ENCODE measurements at regions not wholly inside any gene's neighbourhood (a gene's known extent, or its start where the extent isn't known, plus 50 kb on each side); places are given as distances from the start of the nearest gene placed in this dataset.
A peak's percentile ranks its signal among the peaks of the same experiment; 100 is the strongest.
"Not testable (repeated sequence)": the region's sequence is repeated elsewhere in the genome, so short reads cannot be mapped to it uniquely, and the experiment has no call there.

DNA sequence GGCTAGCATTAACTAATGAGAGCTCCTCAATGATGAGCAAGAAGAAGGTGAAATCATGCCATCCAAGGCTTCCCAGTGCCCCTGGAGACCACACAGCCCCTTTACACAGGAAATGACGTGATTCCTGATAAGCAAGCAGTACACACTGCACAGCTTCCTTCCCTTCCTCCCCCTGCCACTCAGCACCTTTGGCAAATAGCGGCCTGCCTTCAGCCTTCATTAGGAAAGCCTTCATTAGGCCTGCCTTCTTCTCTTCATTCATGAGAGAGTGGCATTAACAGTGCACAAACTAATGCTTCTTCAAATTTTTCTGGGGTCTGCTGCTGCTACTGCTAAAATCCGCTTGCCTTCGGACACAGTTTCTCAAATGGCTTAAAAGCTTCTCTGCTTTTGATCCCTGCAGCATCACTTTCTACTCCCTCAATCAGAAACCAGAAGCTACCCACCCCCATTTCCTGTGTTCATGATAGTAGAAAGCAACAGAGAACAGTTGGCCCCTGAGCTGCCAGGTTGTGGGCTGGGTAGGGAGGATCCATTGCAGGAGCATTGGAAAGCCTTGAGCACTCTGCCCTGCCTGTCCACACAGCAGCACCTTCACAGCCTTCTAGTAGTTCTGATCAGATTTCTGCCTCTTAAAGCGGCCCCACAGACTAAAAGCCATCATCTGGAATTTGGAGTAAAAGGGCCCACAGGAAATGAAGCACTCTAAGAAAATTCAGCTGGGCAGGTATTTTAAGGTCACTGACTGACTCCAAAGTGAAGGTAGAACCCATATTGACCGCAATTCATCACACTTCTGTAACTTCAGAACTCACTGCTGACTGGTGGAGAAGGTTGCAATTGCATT, 103.8 kb upstream of the ETV6 start:
- Histone ChIP-seq H3K4me2 (peak overlapping the region; percentile 63 to 90 (median 82)), H3K9me3 (replicated peaks in 1 of 11) (peaks cover 0 to 10% (median 0%) of the 10 kb centered on the region in 11 experiments; a peak in 5 of 22 replicates), H3K4me3 (peak overlapping the region in 8 of 10 experiments; percentile 3 to 43 (median 19); a peak in 9 of 20 replicates), H3K4me1 (peaks cover 20 to 44% (median 40%) of the 10 kb centered on the region in 10 experiments), H3K9ac (peak overlapping the region in 9 of 11 experiments; percentile 30 to 71 (median 55); a peak in 16 of 22 replicates), H3K36me3 (no peaks in the 10 kb centered on the region), H3K27me3 (no peaks in the 10 kb centered on the region), H3K27ac (peak overlapping the region in 10 of 11 experiments; percentile 3 to 81 (median 72); a peak in 19 of 22 replicates), H4K20me1 (no peaks in the 10 kb centered on the region)
- peak in 2 of 11 experiments; percentile 46 to 70; a peak in 4 of 22 replicates for TF ChIP-seq Cebpa-rat (IDR thresholded peaks at IDR 0.05)

- H3K9me3 ChIP-seq (replicated peaks in 1 of 11); H3K36me3 ChIP-seq; H4K20me1 ChIP-seq; H3K27me3 ChIP-seq; H3K4me3 ChIP-seq: not testable (repeated sequence)
- Histone ChIP-seq H3K9ac (peak overlapping the region in 5 of 11 experiments; percentile 45 to 71 (median 61); a peak in 9 of 22 replicates), H3K27ac (peak overlapping the region in 7 of 11 experiments; percentile 51 to 81 (median 76); a peak in 15 of 22 replicates), H3K4me1 (peaks cover 20 to 44% (median 40%) of the 10 kb centered on the region in 10 experiments), H3K4me2 (peak overlapping the region; percentile 63 to 90 (median 82); a peak in 21 of 22 replicates)
Measured at GRCh38 chr12:11546582-11547270, 102.7 kb upstream of the ETV6 start.

- not testable (repeated sequence) for H3K27me3 ChIP-seq; H4K20me1 ChIP-seq; H3K4me3 ChIP-seq; H3K36me3 ChIP-seq; H3K9me3 ChIP-seq (replicated peaks in 1 of 11)
- Histone ChIP-seq H3K4me2 (peak overlapping the region in 9 of 11 experiments; percentile 63 to 90 (median 82); a peak in 14 of 22 replicates), H3K4me1 (peaks cover 20 to 44% (median 40%) of the 10 kb centered on the region in 10 experiments), H3K27ac (peak overlapping the region in 5 of 11 experiments; percentile 29 to 81 (median 77); a peak in 9 of 22 replicates), H3K9ac (peak overlapping the region in 1 of 11 experiments; percentile 71; a peak in 1 of 22 replicates)
Measured at GRCh38 chr12:11547271-11547646, 102.2 kb upstream of the ETV6 start.

DNA sequence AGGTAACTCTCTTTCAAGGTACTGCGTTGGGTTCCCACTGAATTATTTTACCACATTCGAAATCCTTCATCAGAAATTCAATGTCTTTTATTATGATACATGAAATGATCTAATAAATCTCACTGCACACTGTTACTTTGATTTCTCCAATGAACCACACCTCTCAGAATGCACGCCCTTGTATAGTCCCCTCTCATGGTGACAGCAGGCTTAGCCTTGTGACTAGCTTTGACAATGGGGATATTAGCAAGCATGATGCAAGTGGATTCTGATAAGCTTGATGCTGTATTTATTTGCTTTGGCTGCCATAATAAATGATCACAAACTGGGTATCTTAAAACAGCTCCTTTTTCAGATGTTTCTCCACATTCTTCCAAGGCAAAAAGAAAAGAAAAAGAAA, 100.4 kb upstream of the ETV6 start:
- no peak for TF ChIP-seq Cebpa-rat (IDR thresholded peaks at IDR 0.05)
- Histone ChIP-seq H3K27me3 (no peaks in the 10 kb centered on the region), H3K27ac (no peak overlapping the region), H3K9me3 (replicated peaks in 1 of 11) (peaks cover 0 to 10% (median 0%) of the 10 kb centered on the region in 11 experiments; a peak in 5 of 22 replicates), H3K4me3 (no peak overlapping the region), H3K9ac (no peak overlapping the region), H4K20me1 (no peaks in the 10 kb centered on the region), H3K36me3 (no peaks in the 10 kb centered on the region), H3K4me2 (no peak overlapping the region), H3K4me1 (peaks cover 20 to 41% (median 34%) of the 10 kb centered on the region in 10 experiments)

DNA sequence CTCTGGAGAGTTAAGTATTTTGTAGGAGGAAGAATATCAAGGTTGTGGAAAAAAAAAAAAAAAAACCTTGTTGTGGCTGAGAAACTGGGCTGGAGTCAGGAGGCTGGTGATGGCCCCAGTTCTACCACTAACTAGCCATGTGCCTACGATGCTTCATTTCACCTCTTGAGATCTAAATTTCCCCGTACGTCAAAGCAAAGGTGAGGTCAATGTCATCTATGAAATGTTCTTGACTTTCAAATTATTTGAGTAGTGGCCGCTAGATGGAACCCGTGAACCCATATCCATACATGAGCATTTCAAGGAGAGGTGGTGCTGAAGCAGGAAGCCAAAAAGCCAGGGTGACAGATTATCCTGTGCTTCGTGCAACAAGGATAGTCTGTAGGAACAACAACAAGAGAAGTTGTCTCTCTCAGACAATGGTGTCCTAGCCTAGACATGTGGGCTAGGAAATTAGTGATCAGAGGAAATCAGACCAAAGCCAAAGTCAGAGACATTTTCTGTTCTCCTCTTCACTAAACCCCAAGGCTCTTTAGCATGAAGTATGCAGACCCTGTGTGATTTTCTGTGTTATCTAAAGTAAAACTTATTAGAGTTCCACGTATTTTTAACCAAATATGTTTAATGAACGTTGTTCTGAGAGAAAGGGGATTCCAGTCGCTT, 95.5 kb upstream of the ETV6 start:
- H3K9ac ChIP-seq: no peak overlapping the region
- no peak for TF ChIP-seq Cebpa-rat (IDR thresholded peaks at IDR 0.05)

GRCh38 chr12:11555195-11555594, 94.3 kb upstream of the ETV6 start:
- H4K20me1 ChIP-seq: no peaks in the 10 kb centered on the region
- H3K4me2 ChIP-seq: no peak overlapping the region
- no peak overlapping the region for H3K27ac ChIP-seq
- no peak overlapping the region for H3K4me3 ChIP-seq
- H3K27me3 ChIP-seq: no peaks in the 10 kb centered on the region
- H3K4me1 ChIP-seq: peaks cover 0 to 6% (median 0%) of the 10 kb centered on the region in 10 experiments; a peak in 6 of 20 replicates
- H3K36me3 ChIP-seq: no peaks in the 10 kb centered on the region
- H3K9me3 ChIP-seq (replicated peaks in 1 of 11): no peaks in the 10 kb centered on the region
- H3K9ac ChIP-seq: no peak overlapping the region
- TF ChIP-seq Cebpa-rat (IDR thresholded peaks at IDR 0.05): no peak

More for the DNA sequence above, 95.5 kb upstream of the ETV6 start:
- no peaks in the 10 kb centered on the region for H3K36me3 ChIP-seq
- H3K4me3 ChIP-seq: no peak overlapping the region
- no peaks in the 10 kb centered on the region for H4K20me1 ChIP-seq
- peaks cover 0 to 6% (median 0%) of the 10 kb centered on the region in 10 experiments; a peak in 6 of 20 replicates for H3K4me1 ChIP-seq
- no peaks in the 10 kb centered on the region for H3K27me3 ChIP-seq
- peak overlapping the region in 1 of 11 experiments; percentile 26; a peak in 2 of 22 replicates for H3K4me2 ChIP-seq
- H3K9me3 ChIP-seq (replicated peaks in 1 of 11): no peaks in the 10 kb centered on the region
- H3K27ac ChIP-seq: no peak overlapping the region

GRCh38 chr12:11555743-11556625, 93.5 kb upstream of the ETV6 start:
- Histone ChIP-seq H3K4me3 (no peak overlapping the region), H3K27me3 (no peaks in the 10 kb centered on the region), H3K27ac (no peak overlapping the region), H3K36me3 (no peaks in the 10 kb centered on the region), H4K20me1 (no peaks in the 10 kb centered on the region), H3K4me1 (peaks cover 0 to 6% (median 0%) of the 10 kb centered on the region in 10 experiments; a peak in 6 of 20 replicates), H3K9ac (no peak overlapping the region), H3K4me2 (no peak overlapping the region; a peak in 1 of 22 replicates), H3K9me3 (replicated peaks in 1 of 11) (no peaks in the 10 kb centered on the region)
- no peak for TF ChIP-seq Cebpa-rat (IDR thresholded peaks at IDR 0.05)

DNA sequence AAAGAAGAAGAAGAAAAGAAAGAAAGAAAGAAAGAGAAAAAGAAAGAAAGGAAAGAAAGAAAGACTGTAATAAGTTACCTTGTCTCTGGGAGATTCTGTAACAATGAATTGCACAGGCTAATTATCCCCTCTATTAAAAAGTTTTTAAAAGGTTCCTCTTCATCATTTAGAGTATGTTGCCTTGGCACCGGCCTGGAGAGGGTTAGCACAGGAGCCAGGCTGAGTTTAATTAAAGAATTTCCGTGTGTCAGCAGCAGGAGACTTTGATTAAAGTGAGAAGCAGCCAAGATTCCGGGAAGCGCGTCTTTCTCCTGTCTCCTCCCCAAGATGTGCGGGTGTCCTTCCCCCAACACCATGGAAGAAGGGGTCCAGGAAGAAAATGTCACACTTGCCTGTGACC, 92.8 kb upstream of the ETV6 start:
- peaks cover 0 to 6% (median 0%) of the 10 kb centered on the region in 10 experiments; a peak in 6 of 20 replicates for H3K4me1 ChIP-seq
- H3K9me3 ChIP-seq (replicated peaks in 1 of 11): no peaks in the 10 kb centered on the region
- H3K27me3 ChIP-seq: no peaks in the 10 kb centered on the region
- H3K36me3 ChIP-seq: no peaks in the 10 kb centered on the region
- H4K20me1 ChIP-seq: no peaks in the 10 kb centered on the region
- TF ChIP-seq Cebpa-rat (IDR thresholded peaks at IDR 0.05): no peak
- no peak overlapping the region for H3K9ac ChIP-seq
- H3K4me2 ChIP-seq: no peak overlapping the region
- H3K4me3 ChIP-seq: no peak overlapping the region
- H3K27ac ChIP-seq: no peak overlapping the region

All from BLaER1 treated with 17β-estradiol and CSF1 and Interleukin-3, amounts not matched to agents 10 nM and 100 nM (cell line).